Activated CD8-positive, alpha-beta memory T cell treated with anti-CD3 and anti-CD28 coated beads, Interleukin-2, amount 50 U/mL, for 24 hours (primary cell): ENCODE measurements at regions not wholly inside any gene's neighbourhood (a gene's known extent, or its start where the extent isn't known, plus 50 kb on each side); places are given as distances from the start of the nearest gene placed in this dataset.

Experiments
- DNase-seq: peaks from one replicate; pipeline ENCODE4 v3.0.0-alpha.2; 2020; ENCODE audit errors: extremely low read depth

- no peak for DNase-seq
These were observed 139.6 kb upstream of the DTNBP1 start for GRCh38 chr6:15802466-15802865.

GRCh38 chr6:15801912-15802311 is 139.1 kb upstream of the DTNBP1 start:
- DNase-seq, result no peak

GRCh38 chr6:15800841-15801617 is 138.2 kb upstream of the DTNBP1 start:
- no peak for DNase-seq

GRCh38 chr6:15798533-15799255 is 135.9 kb upstream of the DTNBP1 start:
- no peak for DNase-seq

- no peak for DNase-seq
These were observed 134.0 kb upstream of the DTNBP1 start for GRCh38 chr6:15796844-15797243.

- no peak for DNase-seq
These were observed 133.4 kb upstream of the DTNBP1 start for GRCh38 chr6:15796130-15796771.

- DNase-seq, result no peak
These were observed 131.0 kb upstream of the DTNBP1 start for GRCh38 chr6:15793826-15794225.

- no peak for DNase-seq
These were observed 130.5 kb upstream of the DTNBP1 start for GRCh38 chr6:15793288-15793687.

- DNase-seq, result no peak
These were observed 130.0 kb upstream of the DTNBP1 start for GRCh38 chr6:15792842-15793241.

GRCh38 chr6:15791448-15792181 is 128.8 kb upstream of the DTNBP1 start:
- DNase-seq, result no peak

GRCh38 chr6:15790116-15790515 is 127.3 kb upstream of the DTNBP1 start:
- DNase-seq, result no peak

- DNase-seq, result no peak
These were observed 124.0 kb upstream of the DTNBP1 start for GRCh38 chr6:15786846-15787245.

- DNase-seq, result no peak
These were observed 120.7 kb upstream of the DTNBP1 start for GRCh38 chr6:15783484-15783883.

- no peak for DNase-seq
These were observed 119.1 kb upstream of the DTNBP1 start for GRCh38 chr6:15781890-15782289.

- DNase-seq, result no peak
These were observed 118.5 kb upstream of the DTNBP1 start for GRCh38 chr6:15781333-15781732.

- DNase-seq, result no peak
These were observed 117.6 kb upstream of the DTNBP1 start for GRCh38 chr6:15780437-15780836.

- DNase-seq, result no peak
These were observed 116.9 kb upstream of the DTNBP1 start for GRCh38 chr6:15779726-15780125.

- no peak for DNase-seq
These were observed 113.7 kb upstream of the DTNBP1 start for GRCh38 chr6:15776458-15776980.

- no peak for DNase-seq
These were observed 112.9 kb upstream of the DTNBP1 start for GRCh38 chr6:15775741-15776140.

- DNase-seq, result no peak
These were observed 112.3 kb upstream of the DTNBP1 start for GRCh38 chr6:15775076-15775634.

GRCh38 chr6:15773806-15774410 is 111.1 kb upstream of the DTNBP1 start:
- no peak for DNase-seq
